ENCODE measurements at regions not wholly inside any gene's neighbourhood (a gene's known extent, or its start where the extent isn't known, plus 50 kb on each side); places are given as distances from the start of the nearest gene placed in this dataset.

DNA sequence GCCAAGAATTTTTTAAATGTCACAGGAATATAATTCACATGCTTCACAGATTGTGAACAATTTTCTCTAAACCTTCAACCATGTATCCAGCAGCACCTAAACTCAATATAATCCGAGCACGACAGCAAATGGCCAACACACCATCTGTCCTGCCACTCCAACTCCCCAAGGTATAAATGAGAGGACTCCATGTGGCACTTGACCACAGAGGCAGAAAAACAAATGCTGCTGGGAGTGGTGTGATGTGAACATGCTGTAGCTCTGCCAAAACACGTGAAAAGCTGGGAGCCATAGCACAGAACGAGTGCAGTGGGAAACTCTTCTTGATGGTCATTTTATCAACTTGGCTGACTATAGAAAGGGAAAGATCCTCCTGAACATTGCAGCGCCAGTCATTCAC, 70.9 kb downstream of the LLPH start:
- H3K4me3 ChIP-seq (ENCODE audit: low read depth in 1 of 3, low read length in 3 of 3) = no peak overlapping the region
- DNase-seq (no peak), FAIRE-seq (no peak)
- peaks cover 0 to 2% (median 0%) of the 10 kb centered on the region in 3 donors for H3K4me1 ChIP-seq (ENCODE audit: control insufficient read depth in 3 of 3, insufficient read depth in 2 of 3, low read depth in 1 of 3, low read length in 2 of 3)
- no peak overlapping the region for H3K27ac ChIP-seq (ENCODE audit: low read depth in 1 of 3, low read length in 2 of 3)
- H3K36me3 ChIP-seq (ENCODE audit: control insufficient read depth in 3 of 3, insufficient read depth in 2 of 3, low read depth in 1 of 3, low read length in 3 of 3) = no peaks in the 10 kb centered on the region
- WGBS, 3 donors = 81 to 93% (median 82%) methylated on average over 5 of the region's 5 CpGs
- no peaks in the 10 kb centered on the region for H3K27me3 ChIP-seq (ENCODE audit: control insufficient read depth in 3 of 3, insufficient read depth in 3 of 3, low read length in 3 of 3)
- H3K9me3 ChIP-seq (ENCODE audit: control insufficient read depth in 2 of 2, insufficient read depth in 1 of 2, low read depth in 1 of 2, low read length in 1 of 2) = no peaks in the 10 kb centered on the region

DNA sequence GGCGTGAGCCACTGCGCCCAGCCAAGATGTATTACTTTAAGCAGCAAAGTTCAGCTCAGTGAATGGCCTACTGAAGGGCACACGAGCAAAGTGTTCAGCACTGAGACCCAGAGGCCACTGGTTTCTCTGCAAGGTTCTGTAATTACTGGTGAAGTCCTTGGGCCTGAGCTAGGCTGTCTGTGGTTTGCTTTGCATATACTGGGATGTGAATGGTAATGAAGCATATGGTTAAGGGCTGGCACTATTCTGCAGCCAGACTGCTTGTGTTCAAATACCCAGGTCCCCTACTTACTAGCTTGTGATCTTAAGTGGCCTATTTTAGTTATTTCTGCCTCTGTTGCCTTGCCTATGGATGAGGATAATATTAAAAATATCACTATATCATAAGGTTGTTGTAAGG, 72.0 kb downstream of the LLPH start:
- FAIRE-seq (no peak), DNase-seq (no peak)
- 86 to 94% (median 88%) methylated on average over 3 of the region's 3 CpGs for WGBS, 3 donors
- H3K9me3 ChIP-seq (ENCODE audit: control insufficient read depth in 2 of 2, insufficient read depth in 1 of 2, low read depth in 1 of 2, low read length in 1 of 2) = no peaks in the 10 kb centered on the region
- H3K27me3 ChIP-seq (ENCODE audit: control insufficient read depth in 3 of 3, insufficient read depth in 3 of 3, low read length in 3 of 3) = no peaks in the 10 kb centered on the region
- no peak overlapping the region for H3K27ac ChIP-seq (ENCODE audit: low read depth in 1 of 3, low read length in 2 of 3)
- no peaks in the 10 kb centered on the region for H3K36me3 ChIP-seq (ENCODE audit: control insufficient read depth in 3 of 3, insufficient read depth in 2 of 3, low read depth in 1 of 3, low read length in 3 of 3)
- no peak overlapping the region for H3K4me3 ChIP-seq (ENCODE audit: low read depth in 1 of 3, low read length in 3 of 3)
- H3K4me1 ChIP-seq (ENCODE audit: control insufficient read depth in 3 of 3, insufficient read depth in 2 of 3, low read depth in 1 of 3, low read length in 2 of 3) = peaks cover 0 to 2% (median 0%) of the 10 kb centered on the region in 3 donors

DNA sequence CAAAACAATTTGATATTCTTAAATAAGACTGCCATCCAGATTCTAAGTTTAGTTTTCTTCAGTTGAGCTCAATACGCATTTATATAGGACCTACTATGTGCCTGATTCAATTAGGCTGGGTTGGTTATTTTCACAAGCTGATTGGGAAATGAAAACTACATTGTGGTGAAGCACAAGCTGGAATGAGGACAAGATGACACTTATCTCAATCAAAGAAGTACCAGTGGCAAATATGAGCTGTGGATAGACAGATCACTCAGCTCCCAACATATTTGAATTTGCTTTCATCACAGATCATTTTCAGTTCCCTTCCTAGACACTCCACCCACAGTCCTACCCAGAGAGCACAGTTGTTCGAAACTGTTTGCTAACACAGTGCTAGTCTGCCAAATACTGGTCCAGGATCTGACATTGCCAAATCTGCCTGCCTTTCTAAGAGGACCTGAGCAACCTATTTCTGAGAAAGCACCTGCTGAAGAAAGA, 74.7 kb downstream of the LLPH start:
- no peaks in the 10 kb centered on the region for H3K27me3 ChIP-seq (ENCODE audit: control insufficient read depth in 3 of 3, insufficient read depth in 3 of 3, low read length in 3 of 3)
- peaks cover 0 to 2% (median 0%) of the 10 kb centered on the region in 3 donors for H3K4me1 ChIP-seq (ENCODE audit: control insufficient read depth in 3 of 3, insufficient read depth in 2 of 3, low read depth in 1 of 3, low read length in 2 of 3)
- H3K4me3 ChIP-seq (ENCODE audit: low read depth in 1 of 3, low read length in 3 of 3) = no peak overlapping the region
- WGBS, 3 donors = 70 to 81% (median 72%) methylated on average over 2 of the region's 2 CpGs
- no peaks in the 10 kb centered on the region for H3K36me3 ChIP-seq (ENCODE audit: control insufficient read depth in 3 of 3, insufficient read depth in 2 of 3, low read depth in 1 of 3, low read length in 3 of 3)
- no peaks in the 10 kb centered on the region for H3K9me3 ChIP-seq (ENCODE audit: control insufficient read depth in 2 of 2, insufficient read depth in 1 of 2, low read depth in 1 of 2, low read length in 1 of 2)
- no peak overlapping the region for H3K27ac ChIP-seq (ENCODE audit: low read depth in 1 of 3, low read length in 2 of 3)
- FAIRE-seq = no peak
- no peak for DNase-seq

DNA sequence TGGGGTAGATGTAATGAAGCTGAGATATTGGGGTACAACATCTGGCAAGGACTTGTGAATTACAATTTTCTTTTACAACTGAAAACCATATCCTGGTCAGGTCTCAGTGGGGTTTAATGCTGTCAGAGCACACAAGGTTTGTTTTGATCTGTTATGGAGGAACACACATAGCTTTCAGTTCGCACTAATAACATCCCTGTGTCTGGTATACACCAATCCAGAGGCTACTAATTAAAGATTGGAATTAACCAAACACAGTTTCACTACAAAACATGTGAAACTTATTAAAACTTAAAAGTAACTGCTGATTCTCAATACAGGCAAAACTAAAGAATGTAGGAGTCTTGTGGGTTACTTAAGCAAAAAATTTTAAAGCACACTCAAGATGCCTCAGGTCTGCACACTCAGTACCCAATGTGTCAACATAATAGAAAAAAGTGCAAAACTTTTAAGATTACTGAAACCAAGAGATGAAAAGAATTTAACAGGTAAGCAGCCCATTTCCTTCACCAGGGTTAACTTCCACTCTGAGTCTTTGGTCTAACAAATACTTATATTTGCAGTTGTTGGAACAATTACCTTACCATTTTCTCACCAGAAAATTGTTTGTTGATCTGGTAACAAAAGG, 77.4 kb downstream of the LLPH start:
- Histone ChIP-seq H3K27ac (ENCODE audit: low read depth in 1 of 3, low read length in 2 of 3) (no peak overlapping the region), H3K27me3 (ENCODE audit: control insufficient read depth in 3 of 3, insufficient read depth in 3 of 3, low read length in 3 of 3) (no peaks in the 10 kb centered on the region), H3K4me1 (ENCODE audit: control insufficient read depth in 3 of 3, insufficient read depth in 2 of 3, low read depth in 1 of 3, low read length in 2 of 3) (peaks cover 0 to 2% (median 0%) of the 10 kb centered on the region in 3 donors), H3K9me3 (ENCODE audit: control insufficient read depth in 2 of 2, insufficient read depth in 1 of 2, low read depth in 1 of 2, low read length in 1 of 2) (no peaks in the 10 kb centered on the region), H3K4me3 (ENCODE audit: low read depth in 1 of 3, low read length in 3 of 3) (no peak overlapping the region), H3K36me3 (ENCODE audit: control insufficient read depth in 3 of 3, insufficient read depth in 2 of 3, low read depth in 1 of 3, low read length in 3 of 3) (no peaks in the 10 kb centered on the region)
- WGBS, 3 donors = 73 to 93% (median 89%) methylated on average over 1 of the region's 1 CpG
- FAIRE-seq (no peak), DNase-seq (no peak)

DNA sequence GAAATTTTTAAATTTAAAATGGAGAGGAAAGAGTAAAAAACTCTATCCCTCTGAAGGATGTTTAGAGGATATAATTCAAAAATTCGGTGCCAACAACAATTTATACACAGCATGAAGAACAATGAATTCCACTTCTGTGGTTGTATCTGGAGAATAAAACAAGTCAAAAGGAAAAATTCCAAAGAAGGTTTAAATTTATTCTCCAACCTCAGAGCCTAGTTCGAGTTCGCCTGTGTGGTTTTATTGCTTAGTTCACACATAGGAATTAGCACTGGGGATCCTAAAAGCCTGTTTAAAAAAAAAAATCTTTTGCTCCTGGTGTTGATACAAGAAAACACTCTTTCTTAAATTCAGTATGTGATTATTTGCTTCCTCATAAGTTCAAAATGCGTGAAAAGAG, 79.2 kb downstream of the LLPH start:
- Histone ChIP-seq H3K27ac (ENCODE audit: low read depth in 1 of 3, low read length in 2 of 3) (no peak overlapping the region), H3K4me3 (ENCODE audit: low read depth in 1 of 3, low read length in 3 of 3) (no peak overlapping the region), H3K27me3 (ENCODE audit: control insufficient read depth in 3 of 3, insufficient read depth in 3 of 3, low read length in 3 of 3) (no peaks in the 10 kb centered on the region), H3K36me3 (ENCODE audit: control insufficient read depth in 3 of 3, insufficient read depth in 2 of 3, low read depth in 1 of 3, low read length in 3 of 3) (no peaks in the 10 kb centered on the region), H3K9me3 (ENCODE audit: control insufficient read depth in 2 of 2, insufficient read depth in 1 of 2, low read depth in 1 of 2, low read length in 1 of 2) (no peaks in the 10 kb centered on the region), H3K4me1 (ENCODE audit: control insufficient read depth in 3 of 3, insufficient read depth in 2 of 3, low read depth in 1 of 3, low read length in 2 of 3) (peaks cover 0 to 2% (median 0%) of the 10 kb centered on the region in 3 donors)
- FAIRE-seq (no peak), DNase-seq (no peak)
- whole genome bisulfite sequencing, 3 donors = 80 to 88% (median 84%) methylated on average over 4 of the region's 4 CpGs

DNA sequence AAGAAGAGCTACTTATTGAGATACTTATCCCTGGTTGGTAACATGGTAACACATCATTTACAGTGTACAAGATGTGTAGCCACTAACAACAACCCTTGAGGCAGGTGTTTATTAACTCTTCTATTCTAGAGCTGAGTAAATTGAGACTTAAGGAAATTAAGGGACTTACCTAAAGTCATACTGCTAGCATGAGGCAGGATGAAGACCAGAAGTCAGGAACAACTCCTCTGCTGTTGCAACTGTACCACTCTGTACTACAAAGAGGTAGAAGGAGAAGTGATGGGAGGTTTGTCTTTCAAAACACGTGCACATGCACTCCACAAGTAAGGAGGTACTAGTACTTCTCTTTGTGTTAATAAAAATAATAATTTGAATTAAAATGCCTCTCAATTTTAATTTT, 79.9 kb downstream of the LLPH start:
- Histone ChIP-seq H3K27me3 (ENCODE audit: control insufficient read depth in 3 of 3, insufficient read depth in 3 of 3, low read length in 3 of 3) (no peaks in the 10 kb centered on the region), H3K36me3 (ENCODE audit: control insufficient read depth in 3 of 3, insufficient read depth in 2 of 3, low read depth in 1 of 3, low read length in 3 of 3) (no peaks in the 10 kb centered on the region), H3K4me3 (ENCODE audit: low read depth in 1 of 3, low read length in 3 of 3) (no peak overlapping the region), H3K4me1 (ENCODE audit: control insufficient read depth in 3 of 3, insufficient read depth in 2 of 3, low read depth in 1 of 3, low read length in 2 of 3) (no peaks in the 10 kb centered on the region), H3K27ac (ENCODE audit: low read depth in 1 of 3, low read length in 2 of 3) (no peak overlapping the region), H3K9me3 (ENCODE audit: control insufficient read depth in 2 of 2, insufficient read depth in 1 of 2, low read depth in 1 of 2, low read length in 1 of 2) (no peaks in the 10 kb centered on the region)
- no peak for FAIRE-seq
- DNase-seq = no peak
- 84 to 94% (median 84%) methylated on average over 1 of the region's 1 CpG for WGBS, 3 donors

DNA sequence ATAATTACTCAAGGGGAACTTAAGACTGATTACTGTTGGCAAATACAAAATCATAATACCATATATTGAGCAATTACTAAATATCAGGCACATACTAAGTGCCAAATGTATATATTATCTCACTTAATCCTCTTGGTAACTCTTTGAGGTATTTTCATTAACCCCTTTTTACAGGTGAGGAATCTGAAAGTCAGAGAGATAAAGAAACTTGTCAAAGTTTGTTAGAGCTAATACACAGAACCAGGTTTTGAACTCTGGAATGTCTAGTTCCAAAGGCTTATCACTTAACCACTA, 80.3 kb downstream of the LLPH start:
- no peaks in the 10 kb centered on the region for H3K27me3 ChIP-seq (ENCODE audit: control insufficient read depth in 3 of 3, insufficient read depth in 3 of 3, low read length in 3 of 3)
- H3K27ac ChIP-seq (ENCODE audit: low read depth in 1 of 3, low read length in 2 of 3) = no peak overlapping the region
- H3K4me1 ChIP-seq (ENCODE audit: control insufficient read depth in 3 of 3, insufficient read depth in 2 of 3, low read depth in 1 of 3, low read length in 2 of 3) = no peaks in the 10 kb centered on the region
- no peaks in the 10 kb centered on the region for H3K36me3 ChIP-seq (ENCODE audit: control insufficient read depth in 3 of 3, insufficient read depth in 2 of 3, low read depth in 1 of 3, low read length in 3 of 3)
- DNase-seq (no peak), FAIRE-seq (no peak)
- no peaks in the 10 kb centered on the region for H3K9me3 ChIP-seq (ENCODE audit: control insufficient read depth in 2 of 2, insufficient read depth in 1 of 2, low read depth in 1 of 2, low read length in 1 of 2)
- H3K4me3 ChIP-seq (ENCODE audit: low read depth in 1 of 3, low read length in 3 of 3) = no peak overlapping the region

DNA sequence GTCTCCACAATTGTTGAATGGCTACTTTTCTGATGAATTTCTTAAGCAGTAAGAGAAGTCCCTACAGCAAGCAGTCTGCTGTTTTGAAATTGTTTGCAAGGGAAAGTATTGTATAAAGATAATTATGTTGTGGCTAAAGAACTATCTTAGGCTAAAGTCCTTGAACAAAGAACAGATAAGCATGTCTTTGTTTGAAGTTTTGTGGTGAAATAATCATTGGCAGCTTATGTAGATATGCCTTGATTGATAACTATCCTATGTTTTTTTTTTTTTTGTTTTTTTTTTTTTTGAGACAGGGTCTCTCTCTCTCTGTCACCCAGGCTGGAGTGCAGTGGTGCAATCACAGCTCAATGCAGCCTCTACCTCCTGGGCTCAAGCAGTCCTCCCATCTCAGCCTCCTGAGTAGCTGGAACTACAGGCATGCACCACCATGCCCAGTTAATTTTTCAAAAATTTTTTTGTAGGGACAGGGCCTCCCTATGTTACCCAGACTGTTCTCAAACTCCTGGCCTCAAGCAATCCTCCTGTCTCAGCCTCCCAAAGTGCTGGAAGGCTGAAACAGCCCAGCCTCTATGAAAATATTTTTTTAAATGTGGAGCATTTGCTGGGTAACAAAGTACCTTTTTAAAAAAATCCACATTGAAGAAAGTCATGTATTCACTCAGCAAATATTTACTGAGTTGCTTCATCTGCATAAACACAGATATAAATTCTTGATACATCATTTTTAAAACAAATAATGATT, 80.8 kb downstream of the LLPH start:
- Histone ChIP-seq H3K4me3 (ENCODE audit: low read depth in 1 of 3, low read length in 3 of 3) (no peak overlapping the region), H3K27ac (ENCODE audit: low read depth in 1 of 3, low read length in 2 of 3) (no peak overlapping the region), H3K27me3 (ENCODE audit: control insufficient read depth in 3 of 3, insufficient read depth in 3 of 3, low read length in 3 of 3) (no peaks in the 10 kb centered on the region), H3K9me3 (ENCODE audit: control insufficient read depth in 2 of 2, insufficient read depth in 1 of 2, low read depth in 1 of 2, low read length in 1 of 2) (no peaks in the 10 kb centered on the region), H3K4me1 (ENCODE audit: control insufficient read depth in 3 of 3, insufficient read depth in 2 of 3, low read depth in 1 of 3, low read length in 2 of 3) (no peaks in the 10 kb centered on the region), H3K36me3 (ENCODE audit: control insufficient read depth in 3 of 3, insufficient read depth in 2 of 3, low read depth in 1 of 3, low read length in 3 of 3) (no peaks in the 10 kb centered on the region)
- FAIRE-seq (no peak), DNase-seq (peak; percentile 8 to 9)
